ENCODE measurements at regions not wholly inside any gene's neighbourhood (a gene's known extent, or its start where the extent isn't known, plus 50 kb on each side); places are given as distances from the start of the nearest gene placed in this dataset.

GRCh38 chr1:115496904-115497527 is 144.8 kb upstream of the VANGL1 start:
- TF ChIP-seq POLR2A (IDR thresholded peaks at IDR 0.05) (no peak), CTCF (IDR thresholded peaks at IDR 0.05) (no peak), EP300 (IDR thresholded peaks at IDR 0.05) (no peak)
